Activated T-cell treated with anti-CD3 and anti-CD28 coated beads for 48 hours (primary cell): ENCODE measurements at regions not wholly inside any gene's neighbourhood (a gene's known extent, or its start where the extent isn't known, plus 50 kb on each side); places are given as distances from the start of the nearest gene placed in this dataset.
"Not testable (repeated sequence)": the region's sequence is repeated elsewhere in the genome, so short reads cannot be mapped to it uniquely, and the experiment has no call there.

Source experiments
- DNase-seq: peaks from one replicate; pipeline ENCODE4 v3.0.0-alpha.2; 2020; ENCODE audit warnings: low read depth

DNA sequence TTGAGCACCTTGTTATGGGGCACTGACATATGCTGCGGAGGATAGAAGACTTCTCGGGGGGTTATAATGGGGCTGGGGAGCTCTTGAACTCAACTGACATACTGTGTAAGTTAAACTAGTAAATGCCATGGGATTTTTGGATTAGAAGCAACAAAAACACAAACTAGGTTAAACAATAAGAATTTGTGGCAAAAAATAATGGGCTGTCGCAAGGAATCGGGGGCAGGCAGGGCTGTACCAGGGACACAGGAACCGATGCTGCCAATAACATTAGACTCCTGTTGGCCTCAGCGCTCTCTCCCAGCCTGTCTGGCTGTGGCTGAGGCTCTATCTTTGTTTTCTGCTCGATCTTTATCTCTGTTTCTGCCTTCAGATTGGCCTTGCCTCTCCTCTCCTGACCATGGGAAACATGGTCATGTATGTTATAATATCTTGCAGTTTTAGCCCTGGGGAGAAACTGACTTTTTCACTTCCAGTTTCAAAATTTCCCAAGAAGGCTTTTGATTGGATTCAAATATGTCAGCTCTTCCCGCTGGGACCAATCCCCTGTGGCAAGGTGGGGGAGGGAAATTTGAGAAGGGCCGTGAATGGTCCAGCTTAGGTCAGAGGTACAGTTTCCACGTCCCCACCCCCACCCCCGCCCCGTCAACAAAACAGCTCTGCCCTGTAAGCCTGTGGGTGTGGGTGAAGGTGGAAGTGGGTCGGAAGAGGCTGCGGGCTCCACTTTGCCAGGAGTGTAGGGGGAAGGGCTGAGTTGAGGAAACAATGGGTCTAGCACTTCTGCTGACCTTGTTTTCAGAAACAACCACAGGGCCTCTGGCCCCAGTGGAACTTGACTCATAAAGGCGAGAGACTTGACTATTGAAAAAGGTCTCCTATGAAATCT is 161.1 kb upstream of the TBL1XR1 start:
- peak; percentile 63 for DNase-seq

DNA sequence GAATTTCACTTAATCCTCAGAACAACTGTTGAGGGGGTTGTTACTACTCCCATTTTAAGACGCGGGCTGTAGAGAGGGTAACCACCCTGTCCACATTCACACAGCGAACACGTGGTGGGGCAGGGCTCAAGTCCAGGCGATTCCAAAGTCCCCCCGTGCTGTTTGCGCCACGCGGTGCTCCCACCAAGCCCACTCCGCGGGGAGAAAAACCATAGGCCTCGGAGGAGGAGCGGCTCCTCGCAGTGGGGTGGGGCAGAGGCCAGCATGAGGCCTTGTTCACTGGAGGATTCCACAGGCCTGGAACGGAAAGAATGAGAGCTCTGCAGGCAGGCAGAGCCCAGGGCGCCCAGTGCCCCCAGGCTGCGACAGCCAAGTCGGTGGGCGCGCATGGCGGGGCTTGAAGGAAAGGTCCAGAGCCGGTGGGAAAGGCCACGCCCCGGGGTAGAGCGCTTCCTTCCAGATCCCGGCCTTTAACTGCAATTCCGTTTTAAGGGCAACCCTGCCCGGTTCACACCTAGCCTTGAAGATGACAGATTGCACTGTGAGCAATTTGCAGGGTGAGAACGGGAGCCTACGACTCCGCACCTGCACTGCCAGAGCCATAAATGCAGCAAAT is 161.8 kb upstream of the TBL1XR1 start:
- DNase-seq: peak; percentile 33

- DNase-seq: peak; percentile 91
These were observed 162.5 kb upstream of the TBL1XR1 start for GRCh38 chr3:177359593-177360357.

DNA sequence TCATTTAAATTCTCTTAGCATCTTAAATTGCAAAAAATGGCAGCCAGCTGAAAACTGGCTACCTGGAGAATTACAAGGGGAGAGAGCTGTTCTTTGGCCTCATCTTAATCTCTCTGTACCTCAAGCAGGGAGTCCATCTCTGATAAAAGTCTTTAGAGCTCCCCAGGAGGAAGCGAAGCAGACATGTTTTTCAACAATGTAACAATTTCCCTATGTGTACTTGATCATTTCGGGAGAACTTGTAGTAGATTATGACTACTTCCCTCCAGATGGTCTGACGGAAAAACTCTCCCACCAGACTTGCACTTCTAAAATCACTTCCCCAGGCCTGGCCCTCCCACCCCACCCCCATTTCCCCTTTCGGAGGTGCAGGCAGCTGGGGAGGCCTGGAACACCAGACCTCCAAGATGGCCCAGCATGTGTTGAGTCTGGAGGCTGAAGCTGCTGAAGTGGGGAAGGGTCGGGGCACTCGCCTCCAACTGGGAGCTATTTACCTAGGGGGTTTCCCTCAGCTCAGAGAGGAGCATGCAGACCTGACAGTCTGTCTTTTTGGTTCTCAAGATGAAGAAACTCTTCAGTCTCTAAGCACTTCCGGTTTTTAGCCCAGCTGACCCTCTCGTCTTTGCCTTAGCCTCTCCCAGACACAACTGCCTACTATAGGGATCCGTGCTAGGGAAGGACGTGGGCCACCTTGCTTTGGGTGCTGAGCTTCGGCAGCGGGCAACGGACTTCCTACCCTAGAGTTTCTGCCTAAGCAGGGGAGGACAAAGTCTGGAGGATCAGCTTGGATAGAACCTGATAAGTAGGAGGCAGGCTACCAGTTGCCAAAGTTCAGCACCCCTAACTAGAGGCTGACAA is 164.0 kb upstream of the TBL1XR1 start:
- no peak for DNase-seq

DNA sequence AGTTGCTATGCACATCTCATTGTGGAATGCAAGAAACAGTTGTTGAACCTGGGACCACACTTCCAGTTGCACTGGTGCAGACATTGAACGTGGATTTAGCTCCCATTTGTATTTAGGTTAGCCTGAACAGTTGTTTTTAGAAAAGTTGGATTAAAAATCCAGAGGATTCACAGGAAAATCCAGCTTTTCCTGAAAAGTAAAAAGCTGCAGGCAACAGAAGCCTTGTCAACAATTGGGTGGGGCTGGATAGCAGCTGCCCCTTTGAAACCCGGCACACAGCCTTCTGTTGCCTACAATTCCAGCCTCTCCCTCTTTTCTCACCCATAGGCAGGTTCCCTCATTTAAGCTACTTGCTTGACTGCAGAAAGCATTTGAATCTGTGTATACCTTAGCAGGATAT is 165.3 kb upstream of the TBL1XR1 start:
- DNase-seq: no peak

DNA sequence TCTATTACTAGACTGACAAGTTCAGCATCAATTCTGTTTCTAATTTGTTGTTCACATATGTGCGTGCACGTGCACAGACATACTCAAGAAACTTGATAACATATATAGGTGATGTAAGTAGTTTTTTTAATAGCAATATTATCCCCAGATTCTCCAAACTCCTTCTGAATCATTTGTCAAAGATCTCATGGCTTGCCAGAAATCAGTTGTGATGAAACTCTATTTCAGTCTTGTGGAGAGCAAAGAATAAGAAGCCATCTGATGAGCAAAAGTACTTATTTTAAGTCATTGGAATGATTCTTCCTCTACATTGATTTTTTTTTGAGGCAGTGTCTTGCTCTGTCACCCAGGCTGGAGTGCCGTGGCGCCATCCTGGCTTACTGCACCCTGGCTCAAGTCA is 167.0 kb upstream of the TBL1XR1 start:
- DNase-seq: no peak

- DNase-seq: not testable (repeated sequence)
These were observed 168.0 kb upstream of the TBL1XR1 start for GRCh38 chr3:177365294-177365693.

GRCh38 chr3:177367788-177368187 is 170.5 kb upstream of the TBL1XR1 start:
- DNase-seq: no peak

- no peak for DNase-seq
These were observed 173.1 kb upstream of the TBL1XR1 start for GRCh38 chr3:177370246-177370822.

GRCh38 chr3:177371146-177371545 is 173.9 kb upstream of the TBL1XR1 start:
- DNase-seq: no peak

DNA sequence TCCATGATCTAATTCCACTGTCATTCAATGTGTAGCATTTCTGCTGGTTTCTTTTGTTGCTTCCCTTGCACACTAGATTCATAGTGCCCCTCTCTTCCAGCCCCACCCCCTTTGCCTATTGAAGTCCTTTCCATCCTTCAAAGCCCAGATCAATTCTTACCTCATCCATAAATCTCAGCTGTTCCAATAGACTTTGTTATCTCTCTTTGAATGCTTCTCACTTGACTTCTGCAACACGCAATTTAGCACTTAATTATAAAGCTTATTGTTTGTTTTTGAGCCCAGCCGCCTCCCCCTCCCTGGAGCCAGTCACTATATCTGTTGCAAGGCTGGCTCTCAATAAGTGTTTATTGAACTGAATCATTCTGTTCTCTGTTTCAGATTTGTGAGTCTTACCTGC is 174.6 kb upstream of the TBL1XR1 start:
- no peak for DNase-seq

GRCh38 chr3:177374323-177374722 is 177.0 kb upstream of the TBL1XR1 start:
- DNase-seq: no peak

DNA sequence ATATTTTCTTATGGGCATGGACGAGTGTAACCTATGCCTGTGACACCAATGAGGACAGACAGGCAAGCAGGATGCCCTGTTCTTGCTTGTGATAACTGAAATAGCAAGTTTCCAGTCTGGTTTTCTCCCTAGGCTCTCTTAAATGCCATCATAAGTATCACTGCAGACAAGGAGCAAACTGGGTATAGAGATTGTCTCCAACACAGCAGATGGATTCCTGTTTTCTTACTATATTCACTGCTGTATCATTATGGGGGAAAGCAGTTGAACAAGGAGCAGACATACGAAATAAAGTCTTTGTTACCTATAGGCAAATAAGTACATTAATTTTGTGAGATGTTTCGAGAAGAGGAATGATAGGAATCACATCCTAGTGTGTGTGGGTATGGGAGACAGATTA is 178.0 kb upstream of the TBL1XR1 start:
- DNase-seq: no peak

- no peak for DNase-seq
These were observed 179.9 kb upstream of the TBL1XR1 start for GRCh38 chr3:177377166-177377565.

- DNase-seq: no peak
These were observed 180.9 kb upstream of the TBL1XR1 start for GRCh38 chr3:177378168-177378567.

DNA sequence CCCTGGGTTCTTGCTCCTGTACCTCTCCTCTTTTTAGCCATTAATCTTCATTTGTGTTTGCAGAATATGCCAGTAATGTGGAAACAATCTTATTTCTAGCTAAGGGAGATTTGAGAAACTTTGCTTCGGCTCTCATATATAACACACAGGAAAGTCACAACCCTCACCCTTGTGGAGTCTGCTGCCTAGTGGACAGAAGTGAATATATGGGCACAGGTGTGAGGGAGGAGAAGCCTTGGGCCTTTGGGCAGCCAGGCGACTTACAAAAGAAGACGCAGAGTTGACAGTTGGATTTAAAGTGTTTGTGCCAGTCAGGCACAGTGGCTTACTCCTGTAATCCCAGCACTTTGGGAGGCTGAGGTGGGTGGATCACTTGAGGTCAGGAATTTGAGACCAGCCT is 181.8 kb upstream of the TBL1XR1 start:
- no peak for DNase-seq

DNA sequence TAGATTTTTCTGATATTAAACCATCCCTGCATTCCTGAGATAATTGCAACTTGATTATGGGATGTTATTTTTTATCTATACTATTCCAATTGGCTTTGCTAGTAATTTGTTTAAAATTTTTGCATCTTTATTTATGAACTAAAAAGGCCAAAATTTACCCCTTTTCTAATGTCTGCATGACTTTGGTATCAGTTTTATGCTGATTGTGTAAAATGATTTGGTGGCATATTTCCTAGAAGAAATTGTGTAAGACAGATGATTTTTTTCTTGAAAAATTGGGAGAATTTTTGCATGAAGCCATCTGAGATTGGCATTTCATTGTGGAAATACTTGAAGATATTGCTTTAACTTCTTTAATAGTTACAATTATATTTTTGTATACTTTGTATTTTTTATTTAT is 183.8 kb upstream of the TBL1XR1 start:
- DNase-seq: no peak

GRCh38 chr3:177382944-177383343 is 185.7 kb upstream of the TBL1XR1 start:
- no peak for DNase-seq

GRCh38 chr3:177385186-177385585 is 187.9 kb upstream of the TBL1XR1 start:
- DNase-seq: no peak

GRCh38 chr3:177385831-177386301 is 188.6 kb upstream of the TBL1XR1 start:
- no peak for DNase-seq

- DNase-seq: no peak
These were observed 190.9 kb upstream of the TBL1XR1 start for GRCh38 chr3:177388209-177388608.
